Fibroblast of lung (primary cell): ENCODE measurements at regions not wholly inside any gene's neighbourhood (a gene's known extent, or its start where the extent isn't known, plus 50 kb on each side); places are given as distances from the start of the nearest gene placed in this dataset.

ENCODE experiments used
- CTCF ChIP-seq, 2 donors: IDR thresholded peaks in 1 of 2; conservative IDR thresholded peaks in 1 of 2; 1 replicate in 1 of 2; 2 replicates in 1 of 2; pipeline ENCODE4 v1.5.1; 2011 to 2012; ENCODE audit warnings: low read length in 2 of 2, control low read depth in 1 of 2, inconsistent platforms in 1 of 2, low read depth in 1 of 2, mild to moderate bottlenecking in 1 of 2
- EZH2 ChIP-seq: IDR thresholded peaks from 2 replicates; pipeline ENCODE4 v1.5.1; 2012; ENCODE audit warnings: low read length, control low read depth, mild to moderate bottlenecking; ENCODE audit errors: missing control alignments

- TF ChIP-seq CTCF (conservative IDR thresholded peaks at IDR 0.05 in 1 of 2, IDR thresholded peaks at IDR 0.05 in 1 of 2; ENCODE audit: low read depth in 1 of 2, low read length in 2 of 2) (no peak), EZH2 (no peak)
Observed at GRCh38 chr21:38908537-38908936, 102.8 kb downstream of the ETS2 start.
